HG03457 (cell line): ENCODE measurements at regions not wholly inside any gene's neighbourhood (a gene's known extent, or its start where the extent isn't known, plus 50 kb on each side); places are given as distances from the start of the nearest gene placed in this dataset.
"Not testable (repeated sequence)": the region's sequence is repeated elsewhere in the genome, so short reads cannot be mapped to it uniquely, and the experiment has no call there.

Source experiments
- ATAC-seq: cut with Tn5 transposase; IDR thresholded peaks from one replicate; pipeline ENCODE4 v1.9.1; 2021; ENCODE audit warnings: moderate number of reproducible peaks; ENCODE audit not compliant: unreplicated experiment

GRCh38 chr13:50409220-50409619 is 394.0 kb downstream of the KCNRG start:
- ATAC-seq = no peak

DNA sequence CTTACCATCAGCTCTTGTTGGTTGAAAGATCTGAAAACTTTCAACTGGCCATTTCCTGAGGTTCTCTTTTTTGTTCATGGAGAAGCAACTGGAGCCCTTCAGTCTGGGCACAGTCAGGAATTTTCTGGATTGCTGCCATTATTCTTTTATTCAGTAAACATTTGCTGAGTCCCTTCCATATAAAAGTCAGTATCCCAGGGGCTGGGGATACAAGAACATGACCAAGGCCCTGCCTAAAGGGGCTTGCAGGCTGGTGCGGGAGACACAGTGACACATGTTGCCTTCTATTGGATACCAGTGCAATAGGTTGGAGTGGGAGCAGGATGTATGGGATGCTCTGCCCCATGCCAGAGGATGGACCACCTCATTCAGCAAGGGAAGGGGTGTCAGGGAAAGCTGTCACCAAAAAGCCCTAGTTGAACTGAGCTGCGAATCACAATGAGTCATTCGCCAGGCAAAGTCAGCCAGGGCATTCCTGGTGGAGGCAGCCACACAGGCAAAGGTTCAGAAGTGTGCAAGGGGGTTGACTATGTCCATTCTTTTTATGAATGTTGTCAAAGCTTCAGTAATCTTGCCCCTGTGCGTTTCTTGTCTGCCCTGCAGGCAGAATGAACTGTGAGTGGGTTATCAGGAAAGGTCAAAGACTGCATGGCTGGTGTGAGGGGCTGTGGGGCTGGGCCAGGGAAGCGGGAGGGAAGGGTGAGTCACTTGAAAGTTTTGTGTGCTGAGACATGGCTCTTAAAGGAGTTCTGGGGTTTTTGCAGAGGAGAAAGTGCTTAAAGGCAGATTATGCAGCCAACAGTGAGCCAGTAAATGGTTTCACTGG is 395.9 kb downstream of the KCNRG start:
- ATAC-seq = no peak

DNA sequence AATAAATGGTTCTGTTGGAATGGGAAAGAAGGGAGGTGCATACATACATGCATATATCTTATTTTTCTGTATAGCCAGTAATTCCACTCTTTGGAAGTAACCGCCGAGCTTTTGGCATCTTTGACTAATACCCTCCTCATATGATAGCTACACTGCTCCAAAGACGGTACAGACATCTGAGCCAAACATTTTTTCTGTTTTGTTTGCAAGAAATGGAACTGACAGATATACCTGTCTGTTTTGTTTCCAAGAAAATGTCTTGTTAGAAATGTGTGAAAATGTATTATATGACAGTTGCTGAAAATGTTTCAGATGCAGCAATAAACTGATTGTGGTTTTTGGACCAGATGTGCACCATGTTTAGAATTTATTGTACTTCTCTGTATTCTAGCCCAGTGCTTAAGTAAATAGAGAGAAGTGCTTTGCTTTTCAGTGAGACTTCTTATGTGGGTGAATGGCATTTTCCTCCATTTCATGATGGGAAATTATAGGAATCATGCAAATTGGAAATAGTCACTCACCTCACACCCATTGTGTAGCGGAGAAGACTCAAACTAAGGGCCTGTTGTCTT is 396.9 kb downstream of the KCNRG start:
- ATAC-seq = no peak

DNA sequence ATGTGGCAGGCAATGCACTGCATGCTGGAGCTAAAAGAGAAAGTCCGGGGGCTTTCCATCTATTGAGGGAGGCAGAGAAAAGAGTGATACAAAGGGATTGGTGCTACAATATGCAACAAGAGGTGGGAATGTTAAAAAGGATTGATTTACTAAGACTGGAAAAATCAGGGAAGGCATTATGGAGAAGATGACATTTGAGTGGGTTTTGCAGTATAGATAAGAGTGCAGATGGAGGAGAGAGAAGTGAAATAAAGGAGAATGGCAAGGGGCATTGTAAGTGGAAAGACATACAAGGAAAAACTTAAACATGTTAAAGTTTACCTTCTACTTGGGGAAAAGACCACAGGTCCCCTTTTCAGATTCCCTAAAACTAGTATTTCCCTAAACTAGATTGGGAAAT is 399.4 kb downstream of the KCNRG start:
- no peak for ATAC-seq

GRCh38 chr13:50415428-50415827 is 400.2 kb downstream of the KCNRG start:
- ATAC-seq = no peak

- ATAC-seq = no peak
Observed at GRCh38 chr13:50417597-50417996, 402.4 kb downstream of the KCNRG start.

DNA sequence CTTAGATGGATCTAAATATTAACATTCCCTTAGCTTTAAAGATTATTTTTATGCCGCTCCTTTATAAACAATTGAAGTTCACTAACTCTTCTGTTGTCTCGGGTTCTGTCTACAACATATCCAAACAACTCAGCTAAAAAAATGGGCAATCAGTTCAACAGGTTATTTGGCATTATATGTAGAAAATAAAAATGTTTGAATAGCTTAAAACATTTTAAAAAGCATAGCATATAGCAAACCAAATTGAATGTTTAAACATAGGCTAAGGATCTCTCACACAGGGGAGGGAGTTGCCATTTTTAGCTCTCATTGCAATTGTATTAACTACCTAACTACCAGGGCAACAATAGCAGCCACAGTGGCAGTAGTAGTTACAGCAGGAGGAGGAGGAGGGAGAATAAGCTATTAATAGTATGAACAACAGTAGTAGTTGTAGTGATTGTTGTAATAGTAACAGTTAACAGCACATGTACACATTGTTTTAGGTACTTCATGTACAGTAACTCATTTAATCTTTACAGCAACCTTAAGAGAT is 404.2 kb downstream of the KCNRG start:
- ATAC-seq = no peak

GRCh38 chr13:50419896-50420295 is 404.7 kb downstream of the KCNRG start:
- ATAC-seq = no peak

- no peak for ATAC-seq
Observed at GRCh38 chr13:50420718-50421472, 405.7 kb downstream of the KCNRG start.

GRCh38 chr13:50421473-50422130 is 406.4 kb downstream of the KCNRG start:
- ATAC-seq = no peak

GRCh38 chr13:50422181-50423148 is 407.2 kb downstream of the KCNRG start:
- ATAC-seq = no peak

GRCh38 chr13:50424993-50425392 is 409.7 kb downstream of the KCNRG start:
- ATAC-seq = no peak

GRCh38 chr13:50425772-50426171 is 410.5 kb downstream of the KCNRG start:
- ATAC-seq = no peak

- no peak for ATAC-seq
Observed at GRCh38 chr13:50426927-50427326, 411.7 kb downstream of the KCNRG start.

- not testable (repeated sequence) for ATAC-seq
Observed at GRCh38 chr13:50427511-50427910, 412.3 kb downstream of the KCNRG start.

GRCh38 chr13:50428183-50428877 is 413.1 kb downstream of the KCNRG start:
- no peak for ATAC-seq

DNA sequence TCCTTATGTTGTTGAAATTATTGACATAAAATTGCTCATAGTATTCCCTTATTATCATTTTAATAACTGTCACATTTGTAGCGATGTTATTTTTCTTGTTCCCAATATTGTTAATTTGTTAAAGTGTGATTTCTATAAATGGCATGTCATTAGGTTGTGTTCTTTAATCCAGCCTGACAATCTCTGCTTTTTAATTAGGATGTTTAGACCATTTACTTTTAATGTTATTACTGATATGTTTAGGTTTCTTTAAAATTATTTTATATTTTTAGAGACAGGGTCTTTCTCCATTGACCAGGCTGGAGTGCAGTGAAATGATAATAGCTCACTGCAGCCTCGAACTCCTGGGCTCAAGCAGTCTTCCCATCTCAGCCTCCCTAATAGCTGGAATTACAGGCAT is 408.5 kb downstream of the DLEU7 start:
- ATAC-seq = no peak

DNA sequence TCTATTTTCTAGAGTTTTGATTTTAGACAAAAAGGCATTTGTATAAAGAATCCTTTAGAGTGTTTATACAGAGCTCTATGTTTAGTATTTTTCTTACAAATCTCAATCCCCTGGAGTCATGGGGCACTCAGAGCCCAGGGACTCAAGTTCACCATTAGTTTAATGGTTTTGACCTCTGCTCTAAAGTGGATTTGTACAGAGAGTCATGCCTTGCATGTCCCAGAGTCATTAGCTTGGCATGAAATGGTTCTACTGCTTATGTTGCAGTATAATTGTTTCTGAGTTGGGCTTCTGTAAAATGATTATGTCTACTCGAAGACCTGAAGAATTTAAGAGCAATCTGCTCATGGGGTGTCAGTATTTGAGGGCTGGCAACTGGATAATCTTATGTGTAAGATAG is 406.2 kb downstream of the DLEU7 start:
- ATAC-seq = no peak

- ATAC-seq = no peak
Observed at GRCh38 chr13:50438351-50438750, 405.1 kb downstream of the DLEU7 start.
